ENCODE measurements at regions not wholly inside any gene's neighbourhood (a gene's known extent, or its start where the extent isn't known, plus 50 kb on each side); places are given as distances from the start of the nearest gene placed in this dataset.

DNA sequence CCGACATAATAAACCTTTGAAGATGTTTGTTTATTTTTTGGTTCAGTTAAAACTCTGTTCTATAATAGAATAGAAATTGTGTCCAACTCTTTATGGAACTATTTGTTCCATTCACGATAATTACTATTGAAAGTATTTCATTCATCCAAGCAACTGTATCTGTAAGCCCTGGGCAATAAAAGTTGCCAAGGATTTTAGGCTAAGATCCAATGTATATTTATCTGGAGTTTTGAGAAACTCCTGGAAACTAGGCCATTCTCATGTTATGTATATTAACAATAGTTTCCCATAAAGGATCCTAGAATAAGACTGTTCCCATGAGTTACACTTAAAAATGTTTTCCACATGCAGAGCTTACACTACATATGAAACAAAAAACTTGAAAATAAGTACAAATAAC lies 261.6 kb downstream of the SLITRK6 start:
- TF ChIP-seq, protein P1, sequence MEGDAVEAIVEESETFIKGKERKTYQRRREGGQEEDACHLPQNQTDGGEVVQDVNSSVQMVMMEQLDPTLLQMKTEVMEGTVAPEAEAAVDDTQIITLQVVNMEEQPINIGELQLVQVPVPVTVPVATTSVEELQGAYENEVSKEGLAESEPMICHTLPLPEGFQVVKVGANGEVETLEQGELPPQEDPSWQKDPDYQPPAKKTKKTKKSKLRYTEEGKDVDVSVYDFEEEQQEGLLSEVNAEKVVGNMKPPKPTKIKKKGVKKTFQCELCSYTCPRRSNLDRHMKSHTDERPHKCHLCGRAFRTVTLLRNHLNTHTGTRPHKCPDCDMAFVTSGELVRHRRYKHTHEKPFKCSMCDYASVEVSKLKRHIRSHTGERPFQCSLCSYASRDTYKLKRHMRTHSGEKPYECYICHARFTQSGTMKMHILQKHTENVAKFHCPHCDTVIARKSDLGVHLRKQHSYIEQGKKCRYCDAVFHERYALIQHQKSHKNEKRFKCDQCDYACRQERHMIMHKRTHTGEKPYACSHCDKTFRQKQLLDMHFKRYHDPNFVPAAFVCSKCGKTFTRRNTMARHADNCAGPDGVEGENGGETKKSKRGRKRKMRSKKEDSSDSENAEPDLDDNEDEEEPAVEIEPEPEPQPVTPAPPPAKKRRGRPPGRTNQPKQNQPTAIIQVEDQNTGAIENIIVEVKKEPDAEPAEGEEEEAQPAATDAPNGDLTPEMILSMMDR (IDR thresholded peaks at IDR 0.05 in 4 of 5, conservative IDR thresholded peaks at IDR 0.05 in 1 of 5), result no peak
- no peak for TF ChIP-seq POLR2A (IDR thresholded peaks at IDR 0.05)
